Breast epithelium (tissue), 4 donors: ENCODE measurements at regions not wholly inside any gene's neighbourhood (a gene's known extent, or its start where the extent isn't known, plus 50 kb on each side); places are given as distances from the start of the nearest gene placed in this dataset.

Experiments used
- DNase-seq, 2 donors: peaks; one replicate each; pipeline ENCODE4 v3.0.0-alpha.2; 2019; ENCODE audit warnings: low spot score in 2 of 2
- H3K27ac ChIP-seq, 2 donors: fragments of 200-600 bp; sonication (generic) in 1 of 2; one replicate each; pipeline ENCODE4 v1.5.1; 2016 to 2019; ENCODE audit warnings: mild to moderate bottlenecking in 1 of 2
- H3K27me3 ChIP-seq, 2 donors: fragments of 200-600 bp; sonication (generic) in 1 of 2; one replicate each; pipeline versions ENCODE4 v1.5.1 to v1.6.0; 2017 to 2019; ENCODE audit warnings: control low read depth in 1 of 2, mild to moderate bottlenecking in 1 of 2
- H3K36me3 ChIP-seq: fragments of 200-600 bp; one replicate; pipeline ENCODE4 v1.5.1; 2019
- H3K4me1 ChIP-seq, 2 donors: fragments of 200-600 bp; sonication (generic); one replicate each; pipeline ENCODE4 v1.5.1; 2016 to 2019; ENCODE audit warnings: control low read depth in 1 of 2
- H3K4me3 ChIP-seq, 3 donors: fragments of 200-600 bp; sonication (generic); 1 replicate in 2 of 3; 2 replicates in 1 of 3; pipeline ENCODE4 v1.5.1; 2016 to 2019; ENCODE audit warnings: mild to moderate bottlenecking in 3 of 3, moderate library complexity in 2 of 3
- H3K9me3 ChIP-seq, 2 donors: fragments of 200-600 bp; sonication (generic) in 1 of 2; one replicate each; pipeline ENCODE4 v1.5.1; 2016 to 2019; ENCODE audit warnings: control low read depth in 1 of 2
- POLR2A ChIP-seq: fragments of 450-650 bp; IDR thresholded peaks from one replicate; pipeline ENCODE4 v1.6.1; 2016; ENCODE audit warnings: antibody characterized with exemption, mild to moderate bottlenecking, moderate library complexity
- POLR2AphosphoS5 ChIP-seq, 3 donors: sonication (generic); formaldehyde crosslinking; IDR thresholded peaks; one replicate each; pipeline ENCODE4 v1.6.1; 2017; ENCODE audit warnings: antibody characterized with exemption in 3 of 3
- intact Hi-C: fragments of 100-400 bp; cut with DNase I; formaldehyde crosslinking; loops from one replicate; pipeline ENCODE4 v1.15.1; 2023; ENCODE audit warnings: low total_unique reads
- TF ChIP-seq, protein P1 (sequence below), 3 donors: fragments of 450-650 bp; IDR thresholded peaks; one replicate each; pipeline ENCODE4 v1.5.1; 2016 to 2017; ENCODE audit warnings: antibody characterized with exemption in 3 of 3, mild to moderate bottlenecking in 3 of 3, moderate library complexity in 3 of 3

DNA sequence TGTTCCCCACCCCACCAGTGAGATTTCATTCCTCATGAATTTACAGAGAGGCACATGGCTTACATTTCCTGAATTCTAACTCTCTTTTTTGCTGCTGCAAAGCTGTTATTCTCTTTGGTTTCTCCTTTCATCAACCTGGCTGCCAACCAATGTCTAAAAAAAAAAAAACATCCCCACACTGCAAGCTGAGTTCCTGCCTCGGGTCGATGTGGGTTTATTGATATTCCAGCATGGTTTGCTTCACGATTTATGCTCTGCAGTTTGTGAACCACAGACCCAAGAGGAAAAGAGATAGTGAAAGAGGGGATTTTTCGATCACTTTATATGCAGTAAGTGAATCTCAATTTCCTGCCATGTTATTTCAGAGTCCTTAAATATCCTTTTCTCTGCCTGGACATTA, 363.6 kb downstream of the LPIN1 start:
- intact Hi-C loops: no loop called here
- H3K9me3 ChIP-seq: no peaks in the 10 kb centered on the region
- no peak overlapping the region for H3K4me3 ChIP-seq
- no peak for TF ChIP-seq POLR2A
- TF ChIP-seq, protein P1, sequence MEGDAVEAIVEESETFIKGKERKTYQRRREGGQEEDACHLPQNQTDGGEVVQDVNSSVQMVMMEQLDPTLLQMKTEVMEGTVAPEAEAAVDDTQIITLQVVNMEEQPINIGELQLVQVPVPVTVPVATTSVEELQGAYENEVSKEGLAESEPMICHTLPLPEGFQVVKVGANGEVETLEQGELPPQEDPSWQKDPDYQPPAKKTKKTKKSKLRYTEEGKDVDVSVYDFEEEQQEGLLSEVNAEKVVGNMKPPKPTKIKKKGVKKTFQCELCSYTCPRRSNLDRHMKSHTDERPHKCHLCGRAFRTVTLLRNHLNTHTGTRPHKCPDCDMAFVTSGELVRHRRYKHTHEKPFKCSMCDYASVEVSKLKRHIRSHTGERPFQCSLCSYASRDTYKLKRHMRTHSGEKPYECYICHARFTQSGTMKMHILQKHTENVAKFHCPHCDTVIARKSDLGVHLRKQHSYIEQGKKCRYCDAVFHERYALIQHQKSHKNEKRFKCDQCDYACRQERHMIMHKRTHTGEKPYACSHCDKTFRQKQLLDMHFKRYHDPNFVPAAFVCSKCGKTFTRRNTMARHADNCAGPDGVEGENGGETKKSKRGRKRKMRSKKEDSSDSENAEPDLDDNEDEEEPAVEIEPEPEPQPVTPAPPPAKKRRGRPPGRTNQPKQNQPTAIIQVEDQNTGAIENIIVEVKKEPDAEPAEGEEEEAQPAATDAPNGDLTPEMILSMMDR (IDR thresholded peaks at IDR 0.05): no peak
- H3K4me1 ChIP-seq: no peaks in the 10 kb centered on the region
- H3K27ac ChIP-seq: no peak overlapping the region
- DNase-seq: no peak
- no peaks in the 10 kb centered on the region for H3K36me3 ChIP-seq
- H3K27me3 ChIP-seq: no peaks in the 10 kb centered on the region

DNA sequence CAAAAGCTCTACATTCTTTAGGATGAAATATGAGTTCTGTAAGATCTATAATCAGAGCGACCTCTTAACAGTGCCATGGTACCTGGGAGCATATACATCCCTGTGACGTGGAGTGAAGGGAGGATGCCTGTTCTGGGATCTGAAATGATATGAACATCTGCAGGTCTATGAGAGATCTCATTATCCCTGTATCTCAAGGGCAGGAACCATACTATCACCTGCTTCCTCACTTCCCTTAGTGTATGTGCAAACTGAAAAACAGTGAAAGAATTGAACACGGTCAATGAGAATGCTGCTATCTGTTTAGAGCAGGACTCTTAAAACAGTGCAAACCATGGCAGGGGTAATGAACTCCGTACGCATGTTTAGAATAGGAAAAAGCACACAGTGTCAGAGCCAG, 364.0 kb downstream of the LPIN1 start:
- DNase-seq: no peak
- no peak for TF ChIP-seq POLR2A
- TF ChIP-seq, protein P1 (IDR thresholded peaks at IDR 0.05): no peak
- TF ChIP-seq POLR2AphosphoS5 (IDR thresholded peaks at IDR 0.05): no peak
- Histone ChIP-seq H3K36me3 (no peaks in the 10 kb centered on the region), H3K27ac (no peak overlapping the region), H3K4me3 (no peak overlapping the region), H3K4me1 (no peaks in the 10 kb centered on the region), H3K9me3 (no peaks in the 10 kb centered on the region), H3K27me3 (no peaks in the 10 kb centered on the region)
- intact Hi-C loops: no loop called here

DNA sequence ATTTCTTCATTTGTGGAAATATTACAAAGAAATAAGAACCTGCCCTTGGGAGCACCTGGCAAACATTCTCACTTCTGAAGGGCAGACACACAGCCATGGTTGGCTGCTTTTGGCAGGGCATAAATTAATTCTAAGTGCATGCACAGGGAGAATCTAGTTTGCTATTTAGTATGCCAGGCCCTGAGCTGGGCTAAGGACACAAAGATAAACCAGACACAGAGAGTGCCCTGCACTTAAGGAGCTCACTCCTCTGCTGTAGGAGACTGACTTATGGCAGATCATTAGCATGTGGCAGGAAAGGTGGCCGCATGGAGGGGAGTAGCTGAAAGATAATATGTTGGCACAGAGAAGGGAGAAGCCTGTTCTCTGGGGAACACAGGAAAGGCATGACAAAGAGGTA, 367.0 kb downstream of the LPIN1 start:
- no peak for TF ChIP-seq POLR2AphosphoS5 (IDR thresholded peaks at IDR 0.05)
- TF ChIP-seq POLR2A: no peak
- TF ChIP-seq, protein P1 (IDR thresholded peaks at IDR 0.05): no peak
- no peak overlapping the region for H3K27ac ChIP-seq
- H3K4me1 ChIP-seq: no peaks in the 10 kb centered on the region
- no peaks in the 10 kb centered on the region for H3K27me3 ChIP-seq
- H3K9me3 ChIP-seq: no peaks in the 10 kb centered on the region
- H3K36me3 ChIP-seq: no peaks in the 10 kb centered on the region
- DNase-seq: no peak
- intact Hi-C loops: no loop called here
- H3K4me3 ChIP-seq: no peak overlapping the region

DNA sequence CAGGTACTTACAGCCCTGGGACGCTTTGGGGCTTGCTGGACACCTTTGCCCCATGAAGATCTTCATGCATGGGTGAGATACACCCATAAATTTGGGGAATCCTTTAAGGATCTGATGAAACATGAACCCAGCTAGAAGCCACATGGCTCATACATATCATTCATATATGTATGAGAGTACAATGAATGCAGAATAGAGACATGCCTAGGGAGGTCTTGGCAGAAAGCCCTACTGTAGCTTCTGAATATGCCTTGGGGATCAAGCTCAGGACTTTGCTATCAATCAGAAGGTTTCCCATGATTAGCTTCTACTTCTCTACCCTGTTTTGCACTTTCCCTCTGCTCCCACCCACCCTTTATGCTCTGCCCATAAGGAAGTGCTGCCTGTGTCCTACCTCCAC, 368.4 kb downstream of the LPIN1 start:
- no peak for DNase-seq
- H3K27ac ChIP-seq: no peak overlapping the region
- no peak overlapping the region for H3K4me3 ChIP-seq
- H3K4me1 ChIP-seq: no peaks in the 10 kb centered on the region
- intact Hi-C loops: no loop called here
- H3K9me3 ChIP-seq: no peaks in the 10 kb centered on the region
- H3K36me3 ChIP-seq: no peaks in the 10 kb centered on the region
- TF ChIP-seq POLR2A: no peak
- TF ChIP-seq, protein P1 (IDR thresholded peaks at IDR 0.05): no peak
- no peak for TF ChIP-seq POLR2AphosphoS5 (IDR thresholded peaks at IDR 0.05)
- no peaks in the 10 kb centered on the region for H3K27me3 ChIP-seq

DNA sequence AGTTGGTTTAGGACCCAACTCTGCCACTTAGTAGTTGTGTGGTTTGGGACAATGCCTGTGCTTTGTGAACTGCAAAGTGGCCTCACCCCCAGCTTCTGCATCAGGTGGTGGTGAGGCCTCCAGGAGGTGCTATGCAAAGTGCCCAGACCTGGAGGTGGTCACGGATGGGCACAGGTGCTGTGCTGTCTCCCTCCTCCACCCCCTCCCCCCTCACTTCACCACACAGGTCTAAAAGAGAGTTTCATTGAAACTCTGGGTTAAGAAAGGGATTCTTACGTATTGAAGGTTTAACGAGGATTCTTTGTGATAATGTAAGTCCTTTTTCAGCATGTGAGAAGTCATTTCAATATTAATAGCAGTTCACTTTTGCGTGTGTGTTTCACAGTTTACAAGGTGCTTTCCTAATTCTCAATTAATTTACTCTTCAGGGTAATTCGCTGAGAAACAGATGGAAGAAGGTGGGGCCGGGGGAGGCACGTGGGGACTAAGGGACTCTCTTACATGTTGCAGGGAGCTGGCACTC, 369.9 kb downstream of the LPIN1 start:
- H3K4me1 ChIP-seq: no peaks in the 10 kb centered on the region
- intact Hi-C loops: no loop called here
- H3K27ac ChIP-seq: no peak overlapping the region
- H3K4me3 ChIP-seq: no peak overlapping the region
- H3K9me3 ChIP-seq: no peaks in the 10 kb centered on the region
- no peak for DNase-seq
- no peak for TF ChIP-seq POLR2AphosphoS5 (IDR thresholded peaks at IDR 0.05)
- TF ChIP-seq, protein P1 (IDR thresholded peaks at IDR 0.05): no peak
- TF ChIP-seq POLR2A: no peak
- no peaks in the 10 kb centered on the region for H3K36me3 ChIP-seq
- no peaks in the 10 kb centered on the region for H3K27me3 ChIP-seq
